ENCODE measurements at regions not wholly inside any gene's neighbourhood (a gene's known extent, or its start where the extent isn't known, plus 50 kb on each side); places are given as distances from the start of the nearest gene placed in this dataset.
A peak's percentile ranks its signal among the peaks of the same experiment; 100 is the strongest.

DNA sequence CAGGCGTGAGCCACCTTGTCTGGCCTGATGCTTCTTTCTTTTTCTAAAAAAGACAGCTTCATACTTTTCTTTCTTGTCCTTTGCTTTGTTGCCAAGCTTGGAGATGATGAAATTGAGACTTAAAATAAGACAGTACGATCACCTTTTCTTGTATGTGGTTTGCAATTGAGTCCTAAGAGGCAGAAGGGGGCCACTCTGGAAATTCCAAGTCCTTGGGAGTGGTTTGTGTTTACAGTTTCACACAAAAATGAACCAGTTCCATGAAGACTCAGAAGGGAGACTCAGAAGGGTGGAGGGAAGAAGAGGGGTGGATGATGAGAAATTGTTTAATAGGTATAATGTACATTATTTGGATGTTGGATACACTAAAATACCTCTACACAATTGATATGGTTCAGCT lies 70.7 kb upstream of the TNS3 start:
- no peak overlapping the region for H3K27ac ChIP-seq
- 87 to 89% methylated on average over 2 of the region's 2 CpGs for WGBS, 2 donors

DNA sequence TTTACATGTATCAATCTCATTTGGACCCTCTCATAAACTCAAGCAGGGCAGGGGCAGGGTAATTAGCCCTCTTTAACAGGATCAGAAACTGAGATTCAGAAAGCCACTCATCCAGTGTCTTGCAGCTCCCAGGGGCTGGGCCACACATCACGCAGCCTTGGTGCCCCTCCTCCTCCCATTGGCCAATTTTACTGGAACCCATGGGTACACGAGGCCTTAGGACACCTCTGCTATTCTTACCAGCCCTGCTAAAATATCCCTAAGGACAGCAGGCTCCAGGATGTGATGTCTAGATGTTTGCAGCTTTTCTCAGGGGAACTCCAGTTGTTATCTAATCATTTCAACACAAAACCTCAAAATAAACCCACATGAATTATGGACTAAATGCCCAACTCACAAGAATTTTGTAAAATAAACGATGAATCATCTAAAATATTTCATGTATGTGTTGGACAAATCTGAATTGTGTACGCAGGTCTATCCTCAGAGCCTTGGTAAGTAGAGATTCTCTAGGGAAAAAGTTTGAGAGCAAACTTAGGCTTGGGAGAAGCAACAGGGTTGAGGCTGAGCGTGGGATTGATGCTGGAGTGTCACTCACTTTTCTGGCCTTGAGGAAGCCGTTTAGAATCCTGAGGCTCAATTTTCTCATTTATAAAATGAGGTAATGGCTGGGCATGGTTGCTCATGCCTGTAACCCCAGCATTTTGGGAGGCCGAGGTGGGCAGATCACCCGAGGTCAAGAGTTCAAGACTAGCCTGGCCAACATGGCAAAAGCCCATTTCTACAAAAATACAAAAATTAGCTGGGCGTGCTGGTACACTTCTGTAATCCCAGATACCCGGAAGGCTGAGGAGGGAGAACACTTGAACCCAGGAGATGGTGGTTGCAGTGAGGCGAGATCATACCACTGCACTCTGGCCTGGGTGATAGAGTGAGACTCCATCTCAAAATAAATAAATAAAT lies 69.7 kb upstream of the TNS3 start:
- DNase-seq (no peak), ATAC-seq (ENCODE audit: low FRiP score in 2 of 2) (no peak)
- 73 to 77% methylated on average over 11 of the region's 11 CpGs for WGBS, 2 donors
- Histone ChIP-seq H3K27me3 (no peaks in the 10 kb centered on the region), H3K4me3 (no peak overlapping the region), H3K36me3 (no peaks in the 10 kb centered on the region), H3K27ac (no peak overlapping the region), H3K4me1 (peaks cover 8 to 20% (median 14%) of the 10 kb centered on the region in 4 donors), H3K9me3 (no peaks in the 10 kb centered on the region)
- peak in 1 of 4 donors; percentile 5 for TF ChIP-seq EP300 (IDR thresholded peaks at IDR 0.05)
- no peak for TF ChIP-seq POLR2A (IDR thresholded peaks at IDR 0.05)
- TF ChIP-seq, protein P1, sequence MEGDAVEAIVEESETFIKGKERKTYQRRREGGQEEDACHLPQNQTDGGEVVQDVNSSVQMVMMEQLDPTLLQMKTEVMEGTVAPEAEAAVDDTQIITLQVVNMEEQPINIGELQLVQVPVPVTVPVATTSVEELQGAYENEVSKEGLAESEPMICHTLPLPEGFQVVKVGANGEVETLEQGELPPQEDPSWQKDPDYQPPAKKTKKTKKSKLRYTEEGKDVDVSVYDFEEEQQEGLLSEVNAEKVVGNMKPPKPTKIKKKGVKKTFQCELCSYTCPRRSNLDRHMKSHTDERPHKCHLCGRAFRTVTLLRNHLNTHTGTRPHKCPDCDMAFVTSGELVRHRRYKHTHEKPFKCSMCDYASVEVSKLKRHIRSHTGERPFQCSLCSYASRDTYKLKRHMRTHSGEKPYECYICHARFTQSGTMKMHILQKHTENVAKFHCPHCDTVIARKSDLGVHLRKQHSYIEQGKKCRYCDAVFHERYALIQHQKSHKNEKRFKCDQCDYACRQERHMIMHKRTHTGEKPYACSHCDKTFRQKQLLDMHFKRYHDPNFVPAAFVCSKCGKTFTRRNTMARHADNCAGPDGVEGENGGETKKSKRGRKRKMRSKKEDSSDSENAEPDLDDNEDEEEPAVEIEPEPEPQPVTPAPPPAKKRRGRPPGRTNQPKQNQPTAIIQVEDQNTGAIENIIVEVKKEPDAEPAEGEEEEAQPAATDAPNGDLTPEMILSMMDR (IDR thresholded peaks at IDR 0.05) = no peak
- no peak for TF ChIP-seq POLR2AphosphoS5 (IDR thresholded peaks at IDR 0.05)

More for the DNA sequence above, 70.7 kb upstream of the TNS3 start:
- ATAC-seq (ENCODE audit: low FRiP score in 2 of 2) = no peak
- Histone ChIP-seq H3K4me3 (no peak overlapping the region), H3K4me1 (peaks cover 0 to 19% (median 10%) of the 10 kb centered on the region in 4 donors), H3K9me3 (no peaks in the 10 kb centered on the region), H3K36me3 (no peaks in the 10 kb centered on the region), H3K27me3 (no peaks in the 10 kb centered on the region)
- TF ChIP-seq EP300 (IDR thresholded peaks at IDR 0.05) (no peak), POLR2AphosphoS5 (IDR thresholded peaks at IDR 0.05) (no peak), POLR2A (IDR thresholded peaks at IDR 0.05) (no peak)
- TF ChIP-seq, protein P1 (IDR thresholded peaks at IDR 0.05) = no peak
- no peak for DNase-seq

- ATAC-seq (ENCODE audit: low FRiP score in 2 of 2) (no peak), DNase-seq (no peak)
- TF ChIP-seq, protein P1 (IDR thresholded peaks at IDR 0.05) = no peak
- TF ChIP-seq POLR2AphosphoS5 (IDR thresholded peaks at IDR 0.05) (no peak), EP300 (IDR thresholded peaks at IDR 0.05) (no peak), POLR2A (IDR thresholded peaks at IDR 0.05) (no peak)
- Histone ChIP-seq H3K9me3 (no peaks in the 10 kb centered on the region), H3K4me1 (peaks cover 8 to 20% (median 14%) of the 10 kb centered on the region in 4 donors), H3K27me3 (no peaks in the 10 kb centered on the region), H3K27ac (no peak overlapping the region), H3K36me3 (no peaks in the 10 kb centered on the region), H3K4me3 (no peak overlapping the region)
- 88 to 91% methylated on average over 7 of the region's 7 CpGs for WGBS, 2 donors
Observed at GRCh38 chr7:47649919-47650318, 68.0 kb upstream of the TNS3 start.

GRCh38 chr7:47648275-47648925 lies 66.5 kb upstream of the TNS3 start:
- Histone ChIP-seq H3K36me3 (no peaks in the 10 kb centered on the region), H3K4me3 (no peak overlapping the region), H3K4me1 (peaks cover 3 to 8% (median 7%) of the 10 kb centered on the region in 4 donors), H3K9me3 (no peaks in the 10 kb centered on the region), H3K27me3 (no peaks in the 10 kb centered on the region), H3K27ac (no peak overlapping the region)
- TF ChIP-seq EP300 (IDR thresholded peaks at IDR 0.05) = peak in 1 of 4 donors; percentile 4
- no peak for TF ChIP-seq POLR2A (IDR thresholded peaks at IDR 0.05)
- ATAC-seq (ENCODE audit: low FRiP score in 2 of 2) = peak in 1 of 2 donors; percentile 34
- WGBS, 2 donors = 76 to 80% methylated on average over 7 of the region's 7 CpGs
- no peak for DNase-seq

- Histone ChIP-seq H3K9me3 (no peaks in the 10 kb centered on the region), H3K36me3 (no peaks in the 10 kb centered on the region), H3K4me3 (no peak overlapping the region), H3K27ac (no peak overlapping the region), H3K4me1 (peaks cover 3 to 8% (median 7%) of the 10 kb centered on the region in 4 donors), H3K27me3 (no peaks in the 10 kb centered on the region)
- 94 to 97% methylated on average over 2 of the region's 2 CpGs for WGBS, 2 donors
- DNase-seq = no peak
- ATAC-seq (ENCODE audit: low FRiP score in 2 of 2) = no peak
- TF ChIP-seq POLR2A (IDR thresholded peaks at IDR 0.05) = no peak
- TF ChIP-seq, protein P1 (IDR thresholded peaks at IDR 0.05) = no peak
- no peak for TF ChIP-seq POLR2AphosphoS5 (IDR thresholded peaks at IDR 0.05)
- no peak for TF ChIP-seq EP300 (IDR thresholded peaks at IDR 0.05)
Observed at GRCh38 chr7:47647918-47648250, 66.0 kb upstream of the TNS3 start.
